Gastrocnemius medialis (tissue), 4 donors: ENCODE measurements at regions not wholly inside any gene's neighbourhood (a gene's known extent, or its start where the extent isn't known, plus 50 kb on each side); places are given as distances from the start of the nearest gene placed in this dataset.

Experiments
- CTCF ChIP-seq, 5 experiments: fragments of 450-650 bp in 3 of 5; fragments of 200-600 bp in 2 of 5; sonication (generic) in 2 of 5; IDR thresholded peaks in 4 of 5; conservative IDR thresholded peaks in 1 of 5; 1 replicate in 4 of 5; 2 replicates in 1 of 5; pipeline ENCODE4 v1.5.1; 2016 to 2019; ENCODE audit warnings: antibody characterized with exemption in 5 of 5, mild to moderate bottlenecking in 3 of 5, moderate library complexity in 3 of 5
- POLR2A ChIP-seq, 2 donors: fragments of 450-650 bp; IDR thresholded peaks; one replicate each; pipeline ENCODE4 v1.6.1; 2017; ENCODE audit warnings: antibody characterized with exemption in 2 of 2, mild to moderate bottlenecking in 2 of 2, moderate library complexity in 2 of 2

GRCh38 chr17:79316805-79317204 is 242.2 kb downstream of the ENGASE start:
- TF ChIP-seq CTCF (IDR thresholded peaks at IDR 0.05 in 4 of 5, conservative IDR thresholded peaks at IDR 0.05 in 1 of 5) (no peak), POLR2A (IDR thresholded peaks at IDR 0.05) (no peak)
